Gastroesophageal sphincter (tissue), 4 donors: ENCODE measurements at regions not wholly inside any gene's neighbourhood (a gene's known extent, or its start where the extent isn't known, plus 50 kb on each side); places are given as distances from the start of the nearest gene placed in this dataset.

ENCODE experiments used
- ATAC-seq: fragments of 150-250 bp; one replicate; pipeline ENCODE4 v1.9.1; 2016; ENCODE audit warnings: mild to moderate bottlenecking, moderate library complexity
- H3K27ac ChIP-seq, 4 donors: fragments of 200-600 bp; sonication (generic) in 3 of 4; 1 replicate in 3 of 4; 2 replicates in 1 of 4; pipeline ENCODE4 v1.5.1; 2016 to 2019
- H3K27me3 ChIP-seq: fragments of 200-600 bp; sonication (generic); one replicate; pipeline ENCODE4 v1.5.1; 2019
- H3K36me3 ChIP-seq, 2 donors: fragments of 200-600 bp; sonication (generic); one replicate each; pipeline ENCODE4 v1.5.1; 2019; ENCODE audit warnings: control low read depth in 1 of 2
- H3K4me1 ChIP-seq, 3 donors: fragments of 200-600 bp; sonication (generic); 1 replicate in 2 of 3; 2 replicates in 1 of 3; pipeline ENCODE4 v1.5.1; 2016 to 2019; ENCODE audit warnings: control low read depth in 2 of 3
- H3K4me3 ChIP-seq, 2 donors: fragments of 200-600 bp; sonication (generic); one replicate each; pipeline ENCODE4 v1.5.1; 2019; ENCODE audit warnings: mild to moderate bottlenecking in 1 of 2, moderate library complexity in 1 of 2
- H3K9me3 ChIP-seq, 3 donors: fragments of 200-600 bp; sonication (generic); one replicate each; pipeline ENCODE4 v1.5.1; 2017 to 2019; ENCODE audit warnings: control low read depth in 2 of 3
- EP300 ChIP-seq: sonication (generic); formaldehyde crosslinking; IDR thresholded peaks from one replicate; pipeline ENCODE4 v1.6.1; 2017; ENCODE audit warnings: antibody characterized with exemption, mild to moderate bottlenecking
- POLR2A ChIP-seq, 2 donors: fragments of 450-650 bp; IDR thresholded peaks; one replicate each; pipeline ENCODE4 v1.6.1; 2017; ENCODE audit warnings: antibody characterized with exemption in 2 of 2, mild to moderate bottlenecking in 2 of 2, moderate library complexity in 1 of 2
- POLR2AphosphoS5 ChIP-seq: sonication (generic); formaldehyde crosslinking; IDR thresholded peaks from one replicate; pipeline ENCODE4 v1.6.1; 2017; ENCODE audit warnings: antibody characterized with exemption
- WGBS, 2 donors: methylation state at CpG; one replicate each; pipeline ENCODE4 v1.1.5; 2018; ENCODE audit warnings: low coverage in 1 of 2; 5-methylcytosine and 5-hydroxymethylcytosine counted together
- TF ChIP-seq, protein P1 (sequence below), 4 experiments: fragments of 200-600 bp in 2 of 4; fragments of 450-650 bp in 2 of 4; sonication (generic) in 1 of 4; IDR thresholded peaks; one replicate each; pipeline ENCODE4 v1.5.1; 2017 to 2019; ENCODE audit warnings: antibody characterized with exemption in 4 of 4, mild to moderate bottlenecking in 2 of 4, moderate library complexity in 2 of 4

- Histone ChIP-seq H3K27ac (peak overlapping the region in 1 of 4 donors; percentile 33), H3K9me3 (no peaks in the 10 kb centered on the region), H3K27me3 (no peaks in the 10 kb centered on the region), H3K4me1 (peaks cover 0 to 37% (median 11%) of the 10 kb centered on the region in 3 donors), H3K4me3 (no peak overlapping the region), H3K36me3 (no peaks in the 10 kb centered on the region)
- TF ChIP-seq, protein P1, sequence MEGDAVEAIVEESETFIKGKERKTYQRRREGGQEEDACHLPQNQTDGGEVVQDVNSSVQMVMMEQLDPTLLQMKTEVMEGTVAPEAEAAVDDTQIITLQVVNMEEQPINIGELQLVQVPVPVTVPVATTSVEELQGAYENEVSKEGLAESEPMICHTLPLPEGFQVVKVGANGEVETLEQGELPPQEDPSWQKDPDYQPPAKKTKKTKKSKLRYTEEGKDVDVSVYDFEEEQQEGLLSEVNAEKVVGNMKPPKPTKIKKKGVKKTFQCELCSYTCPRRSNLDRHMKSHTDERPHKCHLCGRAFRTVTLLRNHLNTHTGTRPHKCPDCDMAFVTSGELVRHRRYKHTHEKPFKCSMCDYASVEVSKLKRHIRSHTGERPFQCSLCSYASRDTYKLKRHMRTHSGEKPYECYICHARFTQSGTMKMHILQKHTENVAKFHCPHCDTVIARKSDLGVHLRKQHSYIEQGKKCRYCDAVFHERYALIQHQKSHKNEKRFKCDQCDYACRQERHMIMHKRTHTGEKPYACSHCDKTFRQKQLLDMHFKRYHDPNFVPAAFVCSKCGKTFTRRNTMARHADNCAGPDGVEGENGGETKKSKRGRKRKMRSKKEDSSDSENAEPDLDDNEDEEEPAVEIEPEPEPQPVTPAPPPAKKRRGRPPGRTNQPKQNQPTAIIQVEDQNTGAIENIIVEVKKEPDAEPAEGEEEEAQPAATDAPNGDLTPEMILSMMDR (IDR thresholded peaks at IDR 0.05): peak; percentile 80 to 94 (median 90)
- TF ChIP-seq POLR2A (IDR thresholded peaks at IDR 0.05): no peak
- whole genome bisulfite sequencing, 2 donors: 17 to 19% methylated on average over 6 to 8 of the region's 8 CpGs
- peak; percentile 57 for ATAC-seq
These were observed 87.5 kb upstream of the SGIP1 start for GRCh38 chr1:66446261-66447001.

- peak; percentile 67 for ATAC-seq
- Histone ChIP-seq H3K9me3 (no peaks in the 10 kb centered on the region), H3K4me1 (peaks cover 0 to 37% (median 11%) of the 10 kb centered on the region in 3 donors), H3K27ac (peak overlapping the region; percentile 52 to 74 (median 67)), H3K4me3 (no peak overlapping the region), H3K27me3 (no peaks in the 10 kb centered on the region), H3K36me3 (no peaks in the 10 kb centered on the region)
- 12 to 16% methylated on average over 3 of the region's 3 CpGs for WGBS, 2 donors
- TF ChIP-seq, protein P1 (IDR thresholded peaks at IDR 0.05): no peak
- peak; percentile 54 for TF ChIP-seq EP300
- TF ChIP-seq POLR2AphosphoS5: peak; percentile 67
These were observed 83.9 kb upstream of the SGIP1 start for GRCh38 chr1:66450043-66450514.

DNA sequence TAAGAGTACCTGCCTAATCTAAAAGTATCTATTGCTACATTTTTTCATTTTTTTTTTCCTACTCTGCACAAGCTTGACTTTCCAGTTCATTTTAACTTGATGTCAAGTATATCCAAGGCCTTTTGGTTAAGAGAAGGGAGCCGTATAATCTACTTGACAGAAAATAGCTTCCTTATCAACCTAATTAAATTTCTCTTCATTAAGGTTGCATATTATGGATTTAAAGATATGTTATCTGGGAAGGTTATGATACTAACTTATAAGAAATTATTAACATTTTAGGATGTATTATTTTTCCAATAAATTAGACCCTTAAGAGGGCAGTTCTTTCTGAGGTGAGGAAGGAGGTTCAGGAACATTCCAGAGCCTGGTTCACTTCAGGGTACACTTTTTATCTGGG lies 83.1 kb upstream of the SGIP1 start:
- TF ChIP-seq POLR2AphosphoS5 (no peak), POLR2A (IDR thresholded peaks at IDR 0.05) (no peak), EP300 (no peak)
- TF ChIP-seq, protein P1 (IDR thresholded peaks at IDR 0.05): no peak
- peak overlapping the region; percentile 52 to 74 (median 67) for H3K27ac ChIP-seq

GRCh38 chr1:66452162-66452561 lies 81.8 kb upstream of the SGIP1 start:
- no peak overlapping the region for H3K4me3 ChIP-seq
- no peak overlapping the region for H3K27ac ChIP-seq
- peaks cover 0 to 25% (median 11%) of the 10 kb centered on the region in 3 donors for H3K4me1 ChIP-seq
- H3K36me3 ChIP-seq: no peaks in the 10 kb centered on the region
- no peak for ATAC-seq
- TF ChIP-seq POLR2A (IDR thresholded peaks at IDR 0.05) (no peak), EP300 (no peak), POLR2AphosphoS5 (no peak)
- TF ChIP-seq, protein P1 (IDR thresholded peaks at IDR 0.05): no peak
- 80 to 100% methylated on average over 1 of the region's 1 CpG for WGBS, 2 donors
- no peaks in the 10 kb centered on the region for H3K9me3 ChIP-seq
- H3K27me3 ChIP-seq: no peaks in the 10 kb centered on the region

More for the DNA sequence above, 83.1 kb upstream of the SGIP1 start:
- Histone ChIP-seq H3K4me1 (peaks cover 0 to 30% (median 11%) of the 10 kb centered on the region in 3 donors), H3K36me3 (no peaks in the 10 kb centered on the region), H3K27me3 (no peaks in the 10 kb centered on the region), H3K9me3 (no peaks in the 10 kb centered on the region), H3K4me3 (no peak overlapping the region)
- no peak for ATAC-seq
- WGBS, 2 donors: 25 to 38% methylated on average over 1 of the region's 1 CpG

- ATAC-seq: no peak
- 100% methylated on average over 2 to 3 of the region's 3 CpGs for WGBS, 2 donors
These were observed 81.0 kb upstream of the SGIP1 start for GRCh38 chr1:66452982-66453381.

More at GRCh38 chr1:66452982-66453381, 81.0 kb upstream of the SGIP1 start:
- H3K27me3 ChIP-seq: no peaks in the 10 kb centered on the region
- no peak overlapping the region for H3K4me3 ChIP-seq
- TF ChIP-seq POLR2A (IDR thresholded peaks at IDR 0.05) (no peak), EP300 (no peak), POLR2AphosphoS5 (no peak)
- TF ChIP-seq, protein P1 (IDR thresholded peaks at IDR 0.05): no peak
- H3K36me3 ChIP-seq: no peaks in the 10 kb centered on the region
- H3K9me3 ChIP-seq: no peaks in the 10 kb centered on the region
- H3K27ac ChIP-seq: no peak overlapping the region
- peaks cover 0 to 25% (median 11%) of the 10 kb centered on the region in 3 donors for H3K4me1 ChIP-seq
